GM19099 (cell line): ENCODE measurements at regions not wholly inside any gene's neighbourhood (a gene's known extent, or its start where the extent isn't known, plus 50 kb on each side); places are given as distances from the start of the nearest gene placed in this dataset.

ENCODE experiments used
- POLR2A ChIP-seq: IDR thresholded peaks from 3 replicates; pipeline ENCODE4 v1.6.1; 2011; ENCODE audit warnings: low read depth; ENCODE audit not compliant: insufficient read length; ENCODE audit errors: extremely low read depth

DNA sequence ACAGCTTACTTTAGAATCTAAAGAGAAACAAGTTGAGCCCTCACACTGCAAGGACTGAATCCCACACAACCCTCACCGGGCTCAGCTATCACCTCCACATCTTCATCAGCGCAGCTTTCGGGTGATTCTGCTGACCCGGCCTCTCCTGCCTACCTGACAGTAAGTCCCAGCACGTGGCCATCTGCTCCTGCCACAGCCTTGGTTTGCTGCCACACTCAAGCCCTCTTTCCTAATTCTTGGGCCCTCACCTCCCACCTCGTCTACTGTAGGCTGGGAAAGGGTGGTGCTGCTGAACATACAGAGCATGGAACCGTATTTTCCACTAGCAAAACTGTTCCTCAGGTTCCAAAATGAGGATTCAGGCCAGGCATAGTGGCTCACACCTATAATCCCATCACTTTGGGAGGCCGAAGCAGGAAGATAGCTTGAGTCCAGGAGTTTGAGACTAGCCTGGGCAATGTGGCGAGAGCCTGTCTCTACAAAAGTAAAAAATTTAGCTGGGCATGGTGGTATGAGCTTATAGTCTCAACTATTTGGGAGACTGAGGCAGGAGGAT lies 55.3 kb upstream of the HAAO start:
- no peak for TF ChIP-seq POLR2A

DNA sequence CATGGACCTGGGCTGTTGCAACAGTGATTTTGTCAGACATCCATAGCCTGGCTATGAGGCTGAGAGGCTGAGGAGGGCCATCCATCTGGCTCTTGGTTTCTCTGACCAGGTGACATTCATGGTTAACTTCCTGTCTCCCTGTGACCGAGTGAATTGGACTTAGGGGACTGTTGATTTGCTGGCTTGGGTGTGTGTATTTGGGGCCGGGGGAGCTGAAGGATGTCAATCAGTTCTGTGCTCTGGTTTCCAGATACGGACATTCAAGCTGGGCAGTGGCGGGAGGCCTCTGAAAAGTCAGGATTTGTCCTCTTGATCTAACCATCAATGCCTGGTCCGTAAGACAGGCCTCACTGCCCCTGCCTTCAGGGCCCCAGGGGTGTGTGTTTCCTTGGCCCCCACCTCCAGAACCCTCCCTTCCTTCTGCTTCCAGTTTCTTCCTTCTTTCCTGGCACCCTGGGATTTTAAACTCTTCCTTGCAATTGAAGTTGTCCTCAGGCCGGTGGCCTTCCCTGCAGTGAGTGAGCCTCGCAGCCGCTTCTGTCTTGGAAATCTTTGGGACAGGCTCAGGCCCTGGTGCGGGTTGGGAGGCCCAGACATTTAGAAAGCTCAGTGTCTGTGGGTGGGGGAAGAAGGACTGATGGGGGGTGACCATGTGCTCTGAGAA lies 54.7 kb upstream of the HAAO start:
- no peak for TF ChIP-seq POLR2A

DNA sequence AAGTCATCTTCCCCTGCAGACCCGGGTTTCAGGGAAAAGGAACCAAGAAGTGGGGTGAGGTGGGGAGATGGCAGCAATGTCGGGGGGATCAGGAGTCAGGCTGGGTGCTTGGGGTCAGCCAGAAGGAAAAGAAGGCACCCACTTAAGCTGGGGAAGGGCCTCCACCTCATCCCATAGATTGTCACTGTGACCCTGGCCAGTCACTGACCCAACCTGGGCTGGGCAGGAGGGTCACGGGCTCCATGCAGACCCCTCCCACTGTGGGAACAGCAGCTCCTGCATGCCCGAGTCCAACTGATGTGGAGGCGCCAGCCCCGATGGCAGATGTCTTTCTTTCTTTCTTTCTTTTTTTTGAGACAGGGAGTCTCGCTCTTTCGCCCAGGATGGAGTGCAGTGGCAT lies 53.6 kb upstream of the HAAO start:
- no peak for TF ChIP-seq POLR2A

DNA sequence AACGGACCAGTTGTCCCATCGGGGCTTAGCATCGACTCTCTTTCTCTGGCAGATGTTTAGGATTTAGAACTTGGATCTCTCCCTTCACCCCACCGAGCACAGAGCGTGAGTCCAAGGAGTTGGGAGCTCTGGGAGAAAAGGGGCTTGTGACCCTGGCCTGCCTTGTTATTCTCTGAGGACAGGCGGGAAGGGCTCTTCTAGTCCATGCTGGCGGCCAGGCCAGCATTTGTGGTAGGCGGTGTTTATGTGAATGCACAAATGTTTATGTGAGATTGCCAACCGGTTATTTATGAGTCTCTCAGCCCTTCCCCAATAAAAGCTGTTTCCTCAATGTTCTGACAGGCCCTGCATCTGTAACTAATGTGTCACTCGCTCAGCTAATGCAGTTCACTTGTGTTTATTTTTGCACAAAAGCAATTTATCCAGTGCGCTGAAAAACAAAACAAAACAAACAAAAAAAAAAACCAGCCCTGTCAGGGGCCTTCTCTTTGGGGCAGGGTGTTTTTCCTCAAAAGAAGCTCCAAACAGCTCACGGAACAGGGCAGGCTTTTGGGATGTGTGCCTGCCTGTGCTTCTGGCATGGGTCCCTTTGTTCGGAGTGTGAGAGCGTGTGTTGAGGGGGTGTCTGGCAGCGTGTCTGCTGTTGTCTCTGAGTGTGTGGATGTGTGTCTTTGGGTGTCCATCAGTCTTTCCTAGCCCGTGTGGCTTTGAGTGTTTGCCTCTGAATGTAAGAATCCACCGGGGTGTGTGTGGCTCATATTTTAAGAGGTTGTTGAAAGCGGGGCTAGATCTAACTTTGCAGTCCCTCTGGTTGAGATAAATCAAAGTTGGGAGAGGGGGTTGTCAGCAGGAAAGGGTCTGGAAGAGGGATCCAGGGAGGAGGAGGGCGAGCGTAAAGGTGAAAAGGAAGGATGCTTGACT lies 52.8 kb upstream of the HAAO start:
- TF ChIP-seq POLR2A: no peak

DNA sequence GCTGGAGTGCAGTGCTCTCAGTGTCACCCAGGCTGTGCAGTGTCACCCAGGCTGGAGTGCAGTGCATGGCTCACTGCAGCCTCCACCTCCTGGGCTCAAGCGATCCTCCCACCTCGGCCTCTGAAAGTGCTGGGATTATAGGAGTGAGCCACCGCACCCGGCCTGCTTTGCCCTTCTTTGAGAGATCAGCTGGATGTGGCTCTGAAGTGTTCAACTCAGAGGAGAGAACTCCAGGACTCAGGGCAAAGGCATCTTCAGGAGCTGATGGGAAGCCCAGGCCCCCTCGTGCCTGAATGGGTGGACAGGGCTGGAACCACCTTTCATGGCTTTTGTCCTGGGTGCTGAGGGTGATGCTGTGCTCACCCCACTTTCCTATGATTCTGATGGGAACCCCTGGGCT lies 52.0 kb upstream of the HAAO start:
- no peak for TF ChIP-seq POLR2A

DNA sequence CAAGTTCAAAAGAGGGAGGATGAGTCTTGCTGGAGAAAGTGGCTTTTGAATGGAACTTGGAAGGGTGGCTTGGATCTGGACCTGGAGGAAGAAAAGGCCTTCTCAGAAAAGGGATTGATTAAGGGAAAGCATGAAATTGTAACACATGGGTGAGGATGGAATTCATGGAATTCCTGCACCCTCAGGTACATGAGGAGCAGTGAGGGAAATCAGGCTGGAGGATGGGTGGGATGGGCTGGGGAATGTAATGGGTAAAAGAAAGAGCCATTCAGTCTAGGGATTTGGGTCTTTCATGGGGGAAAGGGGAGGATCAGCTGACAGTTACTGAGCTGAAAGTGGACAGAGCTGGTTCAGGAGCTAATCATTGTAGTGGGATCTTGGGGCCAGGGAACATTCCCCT lies 51.2 kb upstream of the HAAO start:
- TF ChIP-seq POLR2A: no peak

DNA sequence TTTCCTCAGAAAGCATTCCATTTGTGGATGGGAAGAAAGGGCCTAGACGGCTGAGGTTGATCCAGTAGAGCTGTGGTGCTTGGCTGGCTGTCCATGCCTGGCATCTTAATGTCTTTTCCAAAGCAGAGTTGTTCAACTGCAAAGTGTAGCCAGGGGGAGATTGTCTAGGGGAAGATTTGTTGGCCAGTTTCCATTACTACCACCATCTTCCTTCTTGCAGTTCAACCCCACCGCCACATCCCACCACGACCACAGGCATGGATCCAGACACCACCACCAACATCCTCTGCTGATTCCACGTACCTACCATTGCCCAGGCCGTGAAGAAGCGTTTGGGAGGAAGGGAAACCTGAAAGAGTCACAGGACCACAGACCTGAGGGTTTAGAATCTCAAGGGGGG lies 50.7 kb upstream of the HAAO start:
- no peak for TF ChIP-seq POLR2A

DNA sequence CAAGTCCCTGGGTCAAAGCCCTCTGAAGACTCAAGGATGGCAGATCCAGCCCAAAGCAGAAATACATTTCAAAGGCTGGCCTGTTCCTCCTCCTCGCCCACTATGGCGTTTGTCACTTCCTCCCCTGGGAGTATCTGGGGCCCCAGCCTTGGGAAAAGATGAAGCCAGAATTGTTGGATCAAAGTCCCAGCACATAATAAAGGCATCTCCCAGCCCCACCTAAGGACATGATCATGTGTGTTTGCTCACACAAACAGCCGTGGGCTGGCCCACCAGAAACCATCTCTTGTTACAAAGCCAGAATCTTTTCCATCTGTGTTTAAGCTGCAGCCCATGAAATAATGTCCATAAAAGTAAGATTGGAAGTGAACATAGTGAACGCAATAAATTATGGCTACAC lies 50.1 kb upstream of the HAAO start:
- TF ChIP-seq POLR2A: no peak
